HG02938 (cell line): ENCODE measurements at regions not wholly inside any gene's neighbourhood (a gene's known extent, or its start where the extent isn't known, plus 50 kb on each side); places are given as distances from the start of the nearest gene placed in this dataset.

Experiments used
- ATAC-seq: cut with Tn5 transposase; IDR thresholded peaks from one replicate; pipeline ENCODE4 v1.9.1; 2021; ENCODE audit warnings: mild to moderate bottlenecking, moderate library complexity; ENCODE audit not compliant: unreplicated experiment

GRCh38 chr22:48207919-48208535 is 1445.6 kb downstream of the TBC1D22A start:
- no peak for ATAC-seq

- no peak for ATAC-seq
These were observed 1443.3 kb downstream of the TBC1D22A start for GRCh38 chr22:48205790-48206189.

GRCh38 chr22:48205161-48205560 is 1442.7 kb downstream of the TBC1D22A start:
- no peak for ATAC-seq

GRCh38 chr22:48204296-48204695 is 1441.8 kb downstream of the TBC1D22A start:
- ATAC-seq = no peak

- no peak for ATAC-seq
These were observed 1437.2 kb downstream of the TBC1D22A start for GRCh38 chr22:48199667-48200066.

- no peak for ATAC-seq
These were observed 1436.3 kb downstream of the TBC1D22A start for GRCh38 chr22:48198489-48199459.

- ATAC-seq = no peak
These were observed 1434.8 kb downstream of the TBC1D22A start for GRCh38 chr22:48197189-48197690.

- no peak for ATAC-seq
These were observed 1430.5 kb downstream of the TBC1D22A start for GRCh38 chr22:48192920-48193319.

- ATAC-seq = no peak
These were observed 1429.6 kb downstream of the TBC1D22A start for GRCh38 chr22:48192071-48192470.

- ATAC-seq = no peak
These were observed 1425.8 kb downstream of the TBC1D22A start for GRCh38 chr22:48188231-48188721.

- no peak for ATAC-seq
These were observed 1424.9 kb downstream of the TBC1D22A start for GRCh38 chr22:48187356-48187755.

- no peak for ATAC-seq
These were observed 1423.8 kb downstream of the TBC1D22A start for GRCh38 chr22:48186146-48186790.

GRCh38 chr22:48185071-48186055 is 1422.9 kb downstream of the TBC1D22A start:
- ATAC-seq = no peak

GRCh38 chr22:48182846-48183805 is 1420.7 kb downstream of the TBC1D22A start:
- ATAC-seq = no peak

GRCh38 chr22:48182031-48182430 is 1419.6 kb downstream of the TBC1D22A start:
- no peak for ATAC-seq

GRCh38 chr22:48181263-48181955 is 1419.0 kb downstream of the TBC1D22A start:
- no peak for ATAC-seq

- no peak for ATAC-seq
These were observed 1418.2 kb downstream of the TBC1D22A start for GRCh38 chr22:48180631-48181030.
